Right cardiac atrium (tissue), 5 donors: ENCODE measurements at regions not wholly inside any gene's neighbourhood (a gene's known extent, or its start where the extent isn't known, plus 50 kb on each side); places are given as distances from the start of the nearest gene placed in this dataset.
A peak's percentile ranks its signal among the peaks of the same experiment; 100 is the strongest.

ENCODE experiments used
- ATAC-seq, 2 donors: fragments of 200-7000 bp; cut with Tn5 transposase; one replicate each; pipeline versions ENCODE4 v1.8.0 to v1.9.1; 2020; ENCODE audit warnings: moderate library complexity in 2 of 2, mild to moderate bottlenecking in 1 of 2
- DNase-seq, 3 donors: peaks; one replicate each; pipeline ENCODE4 v3.0.0-alpha.2; 2020
- H3K27ac ChIP-seq: one replicate; pipeline ENCODE4 v1.5.1; 2013; ENCODE audit warnings: mild to moderate bottlenecking, low read length, control low read depth, moderate library complexity
- H3K27me3 ChIP-seq: one replicate; pipeline ENCODE4 v1.6.1; 2013; ENCODE audit not compliant: control insufficient read depth, insufficient read depth
- H3K4me1 ChIP-seq: one replicate; pipeline ENCODE4 v1.6.1; 2013; ENCODE audit warnings: low read length; ENCODE audit not compliant: control insufficient read depth, insufficient read depth
- H3K4me3 ChIP-seq: one replicate; pipeline ENCODE4 v1.5.1; 2013; ENCODE audit warnings: low read length, control low read depth
- H3K9me3 ChIP-seq: one replicate; pipeline ENCODE4 v1.6.1; 2013; ENCODE audit warnings: low read length; ENCODE audit not compliant: control insufficient read depth
- WGBS: extraction: QIAGEN DNeasy Blood & Tissue Kit; methylation state at CpG from one replicate; pipeline ENCODE4 v1.1.7; 2013; 5-methylcytosine and 5-hydroxymethylcytosine counted together
- intact Hi-C, 4 donors: fragments of 100-400 bp; cut with DNase I; formaldehyde crosslinking; loops; one replicate each; pipeline versions ENCODE4 v1.11.0 to v1.14.0; 2022 to 2023
- donor health status: healthy with polysubstance abuse.
- donor health status: DM: no; HTN: yes; CAD: no.
- donor health status: DM: no; HTN: no; CAD: no.
- donor health status: DM: no; HTN: yes; CAD: no; lungs with severe emphysema.
- donor health status: DM: yes; HTN: yes; CAD: no.

- Histone ChIP-seq H3K27me3 (no peaks in the 10 kb centered on the region), H3K9me3 (no peaks in the 10 kb centered on the region), H3K27ac (no peak overlapping the region), H3K4me3 (no peak overlapping the region), H3K4me1 (no peaks in the 10 kb centered on the region)
- intact Hi-C loops, result no loop called here
- ATAC-seq, result no peak
- 76% methylated on average over 1 of the region's 1 CpG for WGBS
- no peak for DNase-seq
Measured at GRCh38 chr4:23366557-23366906, 523.3 kb downstream of the PPARGC1A start.

- Histone ChIP-seq H3K4me1 (no peaks in the 10 kb centered on the region), H3K9me3 (no peaks in the 10 kb centered on the region), H3K4me3 (no peak overlapping the region), H3K27me3 (no peaks in the 10 kb centered on the region), H3K27ac (no peak overlapping the region)
- no peak for ATAC-seq
- no peak for DNase-seq
- 69% methylated on average over 2 of the region's 2 CpGs for WGBS
- intact Hi-C loops, result no loop called here
Measured at GRCh38 chr4:23365871-23366556, 523.8 kb downstream of the PPARGC1A start.

- H3K4me1 ChIP-seq, result no peaks in the 10 kb centered on the region
- H3K9me3 ChIP-seq, result no peaks in the 10 kb centered on the region
- 30% methylated on average over 2 of the region's 2 CpGs for WGBS
- H3K27me3 ChIP-seq, result no peaks in the 10 kb centered on the region
- H3K27ac ChIP-seq, result no peak overlapping the region
- no peak overlapping the region for H3K4me3 ChIP-seq
- ATAC-seq (peak in 1 of 2 donors; percentile 34), DNase-seq (no peak)
- intact Hi-C loops, result no loop called here
Measured at GRCh38 chr4:23365086-23365485, 524.8 kb downstream of the PPARGC1A start.

DNA sequence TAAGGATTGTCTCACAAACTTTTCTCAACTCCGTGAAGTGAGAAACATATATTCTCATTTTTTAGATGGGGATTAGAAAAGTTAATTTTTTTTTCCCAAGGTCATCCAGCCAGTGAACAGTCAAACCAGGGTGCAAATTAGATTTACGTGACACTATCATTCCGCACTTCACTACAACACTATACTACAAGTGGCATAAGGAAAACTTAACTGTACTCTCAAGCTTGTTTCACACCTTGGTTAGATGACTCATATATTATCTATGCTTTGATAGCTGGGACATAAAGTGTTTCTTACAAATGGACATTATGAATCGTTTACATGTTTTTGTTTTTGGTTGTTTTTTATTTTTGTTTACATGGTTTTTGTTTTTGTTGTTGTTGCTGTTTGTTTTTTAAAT, 525.7 kb downstream of the PPARGC1A start:
- ATAC-seq (no peak), DNase-seq (no peak)
- Histone ChIP-seq H3K4me1 (no peaks in the 10 kb centered on the region), H3K27ac (no peak overlapping the region), H3K9me3 (no peaks in the 10 kb centered on the region), H3K27me3 (no peaks in the 10 kb centered on the region), H3K4me3 (no peak overlapping the region)
- WGBS, result 75% methylated on average over 4 of the region's 4 CpGs
- intact Hi-C loops, result no loop called here

DNA sequence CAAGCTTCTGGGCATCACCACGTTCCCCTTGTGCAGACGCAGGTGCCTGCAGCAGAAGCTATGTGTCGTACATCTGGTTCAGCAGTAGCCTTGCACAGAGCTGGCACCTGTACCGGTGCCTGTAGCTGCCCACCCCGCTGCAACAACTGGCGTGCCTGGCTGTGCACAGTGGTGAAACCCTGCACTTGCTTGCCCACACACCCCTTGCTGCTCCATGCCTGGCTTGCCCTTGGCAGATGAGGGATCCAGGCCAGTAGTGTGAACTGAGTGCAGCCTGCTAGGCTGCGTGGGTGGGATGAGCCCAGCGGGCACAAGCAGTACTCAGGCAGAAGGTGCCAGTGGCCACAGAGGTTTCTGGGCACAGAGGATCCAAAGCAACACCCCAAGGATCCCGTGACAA, 528.4 kb downstream of the PPARGC1A start:
- WGBS, result 92% methylated on average over 9 of the region's 9 CpGs
- Histone ChIP-seq H3K27me3 (no peaks in the 10 kb centered on the region), H3K27ac (no peak overlapping the region), H3K9me3 (no peaks in the 10 kb centered on the region), H3K4me1 (no peaks in the 10 kb centered on the region), H3K4me3 (no peak overlapping the region)
- intact Hi-C loops, result no loop called here
- peak in 1 of 3 donors; percentile 28 for DNase-seq
- no peak for ATAC-seq

- DNase-seq (peak in 1 of 3 donors; percentile 12), ATAC-seq (no peak)
- no peak overlapping the region for H3K27ac ChIP-seq
- 70% methylated on average over 1 of the region's 1 CpG for WGBS
- no peaks in the 10 kb centered on the region for H3K4me1 ChIP-seq
- H3K27me3 ChIP-seq, result no peaks in the 10 kb centered on the region
- intact Hi-C loops, result no loop called here
- no peak overlapping the region for H3K4me3 ChIP-seq
- no peaks in the 10 kb centered on the region for H3K9me3 ChIP-seq
Measured at GRCh38 chr4:23360718-23361117, 529.1 kb downstream of the PPARGC1A start.

GRCh38 chr4:23355258-23355657, 534.6 kb downstream of the PPARGC1A start:
- Histone ChIP-seq H3K9me3 (no peaks in the 10 kb centered on the region), H3K27ac (no peak overlapping the region), H3K27me3 (no peaks in the 10 kb centered on the region), H3K4me3 (no peak overlapping the region), H3K4me1 (no peaks in the 10 kb centered on the region)
- 58% methylated on average over 2 of the region's 2 CpGs for WGBS
- intact Hi-C loops, result no loop called here
- DNase-seq (no peak), ATAC-seq (no peak)

DNA sequence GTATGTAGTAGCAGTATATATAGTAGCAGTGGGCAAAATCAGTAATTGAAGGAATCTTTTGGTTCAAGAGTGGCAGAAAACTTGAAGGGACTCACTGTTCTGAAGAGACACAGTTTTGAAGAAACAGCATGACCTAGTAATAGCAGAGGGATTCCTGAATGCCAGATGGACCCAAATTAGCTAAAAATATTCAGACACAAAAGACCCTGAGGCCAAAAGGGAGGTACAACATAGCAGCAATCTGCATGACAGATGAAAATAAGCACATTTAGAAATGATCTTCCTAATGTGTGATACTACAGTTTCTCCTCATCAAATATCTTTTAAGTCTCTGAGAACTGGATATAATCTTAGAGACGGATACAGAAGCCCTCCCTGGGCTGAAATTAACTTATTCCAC, 536.6 kb downstream of the PPARGC1A start:
- WGBS, result 72% methylated on average over 1 of the region's 1 CpG
- DNase-seq (no peak), ATAC-seq (no peak)
- intact Hi-C loops, result no loop called here
- H3K27me3 ChIP-seq, result no peaks in the 10 kb centered on the region
- H3K27ac ChIP-seq, result no peak overlapping the region
- H3K4me3 ChIP-seq, result no peak overlapping the region
- no peaks in the 10 kb centered on the region for H3K9me3 ChIP-seq
- no peaks in the 10 kb centered on the region for H3K4me1 ChIP-seq

- Histone ChIP-seq H3K4me1 (no peaks in the 10 kb centered on the region), H3K27me3 (no peaks in the 10 kb centered on the region), H3K4me3 (no peak overlapping the region), H3K27ac (no peak overlapping the region), H3K9me3 (no peaks in the 10 kb centered on the region)
- no peak for DNase-seq
- 80% methylated on average over 2 of the region's 2 CpGs for WGBS
- intact Hi-C loops, result no loop called here
- ATAC-seq, result peak in 1 of 2 donors; percentile 33
Measured at GRCh38 chr4:23348789-23349498, 540.9 kb downstream of the PPARGC1A start.

- no peaks in the 10 kb centered on the region for H3K9me3 ChIP-seq
- no peak overlapping the region for H3K27ac ChIP-seq
- no peak overlapping the region for H3K4me3 ChIP-seq
- 56% methylated on average over 2 of the region's 2 CpGs for WGBS
- H3K27me3 ChIP-seq, result no peaks in the 10 kb centered on the region
- DNase-seq, result no peak
- ATAC-seq, result no peak
- intact Hi-C loops, result no loop called here
- H3K4me1 ChIP-seq, result no peaks in the 10 kb centered on the region
Measured at GRCh38 chr4:23337292-23337691, 552.6 kb downstream of the PPARGC1A start.

- Histone ChIP-seq H3K4me1 (no peaks in the 10 kb centered on the region), H3K27ac (peak overlapping the region; percentile 68), H3K27me3 (no peaks in the 10 kb centered on the region), H3K4me3 (no peak overlapping the region), H3K9me3 (no peaks in the 10 kb centered on the region)
- DNase-seq (no peak), ATAC-seq (peak; percentile 89)
- intact Hi-C loops, result no loop called here
- 23% methylated on average over 5 of the region's 5 CpGs for WGBS
Measured at GRCh38 chr4:23333946-23334878, 555.6 kb downstream of the PPARGC1A start.
